Testis (tissue), 2 donors: ENCODE measurements at regions not wholly inside any gene's neighbourhood (a gene's known extent, or its start where the extent isn't known, plus 50 kb on each side); places are given as distances from the start of the nearest gene placed in this dataset.

Experiments used
- DNase-seq: peaks from one replicate; pipeline ENCODE4 v3.0.0-alpha.2; 2019
- H3K27ac ChIP-seq, 2 donors: fragments of 200-600 bp; sonication (generic); one replicate each; pipeline ENCODE4 v1.5.1; 2019
- H3K27me3 ChIP-seq: fragments of 200-600 bp; sonication (generic); one replicate; pipeline ENCODE4 v1.5.1; 2019
- H3K36me3 ChIP-seq: fragments of 200-600 bp; sonication (generic); one replicate; pipeline ENCODE4 v1.5.1; 2017; ENCODE audit warnings: low read depth; ENCODE audit errors: missing control alignments
- H3K4me1 ChIP-seq: fragments of 200-600 bp; sonication (generic); one replicate; pipeline ENCODE4 v1.5.1; 2019
- H3K4me3 ChIP-seq, 2 donors: fragments of 200-600 bp; sonication (generic); one replicate each; pipeline ENCODE4 v1.5.1; 2017 to 2019
- H3K9me3 ChIP-seq: fragments of 200-600 bp; sonication (generic); one replicate; pipeline ENCODE4 v1.5.1; 2017
- POLR2A ChIP-seq: fragments of 450-650 bp; IDR thresholded peaks from one replicate; pipeline ENCODE4 v1.6.1; 2017; ENCODE audit warnings: antibody characterized with exemption, mild to moderate bottlenecking, moderate library complexity
- WGBS, 2 donors: methylation state at CpG; one replicate each; pipeline ENCODE4 v1.1.5; 2018; 5-methylcytosine and 5-hydroxymethylcytosine counted together
- intact Hi-C: fragments of 100-400 bp; cut with DNase I; formaldehyde crosslinking; loops from one replicate; pipeline ENCODE4 v1.15.1; 2023; ENCODE audit warnings: low total_unique reads
- TF ChIP-seq, protein P1 (sequence below), 3 experiments: fragments of 450-650 bp in 2 of 3; fragments of 200-600 bp in 1 of 3; sonication (generic) in 1 of 3; IDR thresholded peaks; one replicate each; pipeline ENCODE4 v1.5.1; 2016 to 2019; ENCODE audit warnings: antibody characterized with exemption in 3 of 3, mild to moderate bottlenecking in 2 of 3, moderate library complexity in 1 of 3

DNA sequence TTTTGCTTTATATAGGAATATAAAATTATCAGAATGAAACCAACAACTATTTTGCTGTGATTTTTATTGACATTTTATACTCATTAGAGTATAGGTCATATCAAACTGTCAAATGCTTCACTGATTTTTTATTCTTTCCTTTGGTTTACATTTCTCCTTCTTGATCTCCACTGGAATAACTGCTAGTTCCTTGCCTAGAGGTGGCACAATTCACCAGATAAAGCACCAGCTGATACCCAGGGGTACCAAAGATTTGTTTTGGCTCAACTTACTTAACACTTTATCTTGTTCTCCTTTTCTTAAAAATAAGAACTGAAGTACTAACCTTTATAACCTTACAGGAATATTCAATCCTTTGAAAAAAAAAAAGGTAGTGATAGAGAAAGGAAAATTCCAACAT, 725.1 kb upstream of the CHORDC1 start:
- H3K27ac ChIP-seq, result no peak overlapping the region
- H3K36me3 ChIP-seq, result no peaks in the 10 kb centered on the region
- H3K4me3 ChIP-seq, result no peak overlapping the region
- DNase-seq, result no peak
- no peak for TF ChIP-seq POLR2A
- TF ChIP-seq, protein P1, sequence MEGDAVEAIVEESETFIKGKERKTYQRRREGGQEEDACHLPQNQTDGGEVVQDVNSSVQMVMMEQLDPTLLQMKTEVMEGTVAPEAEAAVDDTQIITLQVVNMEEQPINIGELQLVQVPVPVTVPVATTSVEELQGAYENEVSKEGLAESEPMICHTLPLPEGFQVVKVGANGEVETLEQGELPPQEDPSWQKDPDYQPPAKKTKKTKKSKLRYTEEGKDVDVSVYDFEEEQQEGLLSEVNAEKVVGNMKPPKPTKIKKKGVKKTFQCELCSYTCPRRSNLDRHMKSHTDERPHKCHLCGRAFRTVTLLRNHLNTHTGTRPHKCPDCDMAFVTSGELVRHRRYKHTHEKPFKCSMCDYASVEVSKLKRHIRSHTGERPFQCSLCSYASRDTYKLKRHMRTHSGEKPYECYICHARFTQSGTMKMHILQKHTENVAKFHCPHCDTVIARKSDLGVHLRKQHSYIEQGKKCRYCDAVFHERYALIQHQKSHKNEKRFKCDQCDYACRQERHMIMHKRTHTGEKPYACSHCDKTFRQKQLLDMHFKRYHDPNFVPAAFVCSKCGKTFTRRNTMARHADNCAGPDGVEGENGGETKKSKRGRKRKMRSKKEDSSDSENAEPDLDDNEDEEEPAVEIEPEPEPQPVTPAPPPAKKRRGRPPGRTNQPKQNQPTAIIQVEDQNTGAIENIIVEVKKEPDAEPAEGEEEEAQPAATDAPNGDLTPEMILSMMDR (IDR thresholded peaks at IDR 0.05), result no peak
- intact Hi-C loops, result no loop called here
- no peaks in the 10 kb centered on the region for H3K4me1 ChIP-seq
- no peaks in the 10 kb centered on the region for H3K9me3 ChIP-seq
- no peaks in the 10 kb centered on the region for H3K27me3 ChIP-seq

DNA sequence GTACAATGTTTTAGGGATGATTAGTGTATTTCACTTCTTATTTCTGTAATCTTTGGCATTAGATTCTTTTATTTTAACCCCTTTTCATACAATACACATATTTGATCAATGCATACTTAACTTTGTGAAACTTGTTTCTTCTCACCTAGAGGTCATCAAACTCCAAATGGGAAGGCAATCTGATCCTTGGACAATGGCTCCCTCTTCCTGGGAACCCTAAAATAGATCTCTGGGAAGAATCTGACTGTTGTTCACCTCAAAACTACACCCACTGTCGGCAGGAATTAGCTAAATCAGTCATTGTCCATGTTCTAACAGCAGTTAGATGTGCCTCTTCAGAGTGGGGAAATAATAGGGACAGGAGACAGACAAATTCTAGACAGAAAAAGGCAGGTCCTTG, 707.4 kb upstream of the CHORDC1 start:
- no peaks in the 10 kb centered on the region for H3K9me3 ChIP-seq
- no peak overlapping the region for H3K27ac ChIP-seq
- intact Hi-C loops, result no loop called here
- no peaks in the 10 kb centered on the region for H3K27me3 ChIP-seq
- no peaks in the 10 kb centered on the region for H3K36me3 ChIP-seq
- H3K4me1 ChIP-seq, result no peaks in the 10 kb centered on the region
- TF ChIP-seq, protein P1 (IDR thresholded peaks at IDR 0.05), result no peak
- no peak for TF ChIP-seq POLR2A
- DNase-seq, result no peak
- WGBS, 2 donors, result 74 to 93% methylated on average over 1 of the region's 1 CpG
- no peak overlapping the region for H3K4me3 ChIP-seq

DNA sequence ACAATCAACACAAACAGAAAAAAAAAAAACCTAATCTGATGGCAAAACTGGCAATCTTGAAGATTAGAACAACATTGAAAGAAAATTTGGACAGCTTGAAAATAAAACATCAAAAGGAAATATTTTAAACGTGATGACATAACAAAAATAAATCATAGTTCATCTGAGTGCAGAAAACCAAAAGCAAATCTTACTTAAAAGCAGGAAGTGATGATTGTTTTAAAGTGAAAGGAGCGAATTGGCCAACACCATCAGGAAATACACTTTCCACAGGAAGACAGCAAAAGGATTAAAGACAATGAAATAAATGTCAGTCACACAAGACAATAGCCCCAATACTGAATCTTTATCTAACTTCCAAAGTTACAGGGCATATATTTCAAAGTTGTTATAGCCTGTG, 696.5 kb upstream of the CHORDC1 start:
- no peaks in the 10 kb centered on the region for H3K4me1 ChIP-seq
- H3K27me3 ChIP-seq, result no peaks in the 10 kb centered on the region
- 46 to 54% methylated on average over 2 of the region's 2 CpGs for WGBS, 2 donors
- H3K36me3 ChIP-seq, result no peaks in the 10 kb centered on the region
- H3K9me3 ChIP-seq, result no peaks in the 10 kb centered on the region
- no peak for TF ChIP-seq POLR2A
- TF ChIP-seq, protein P1 (IDR thresholded peaks at IDR 0.05), result no peak
- no peak overlapping the region for H3K4me3 ChIP-seq
- intact Hi-C loops, result no loop called here
- no peak overlapping the region for H3K27ac ChIP-seq
- DNase-seq, result no peak

DNA sequence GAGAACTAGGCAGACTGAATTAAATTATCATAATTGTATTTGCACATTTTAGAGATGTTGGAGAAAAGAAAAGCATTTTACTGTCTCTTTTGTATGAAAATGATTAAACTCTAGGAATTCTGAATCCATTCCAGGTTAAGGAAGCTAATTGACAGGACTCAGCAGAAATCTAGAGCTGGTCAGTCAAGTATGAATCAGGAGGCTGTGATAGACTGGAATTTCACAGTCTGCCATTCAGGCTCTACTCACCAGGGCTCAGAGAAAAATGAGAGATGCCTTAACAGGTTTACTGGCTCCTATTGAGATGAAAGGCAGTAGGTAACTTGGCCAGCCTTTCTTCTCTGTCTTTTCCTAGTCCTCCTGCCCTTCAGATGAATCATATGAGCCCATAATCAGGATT, 693.9 kb upstream of the CHORDC1 start:
- TF ChIP-seq POLR2A, result no peak
- TF ChIP-seq, protein P1 (IDR thresholded peaks at IDR 0.05), result no peak
- H3K9me3 ChIP-seq, result no peaks in the 10 kb centered on the region
- DNase-seq, result no peak
- H3K36me3 ChIP-seq, result no peaks in the 10 kb centered on the region
- no peaks in the 10 kb centered on the region for H3K27me3 ChIP-seq
- no peaks in the 10 kb centered on the region for H3K4me1 ChIP-seq
- intact Hi-C loops, result no loop called here
- no peak overlapping the region for H3K27ac ChIP-seq
- H3K4me3 ChIP-seq, result no peak overlapping the region

DNA sequence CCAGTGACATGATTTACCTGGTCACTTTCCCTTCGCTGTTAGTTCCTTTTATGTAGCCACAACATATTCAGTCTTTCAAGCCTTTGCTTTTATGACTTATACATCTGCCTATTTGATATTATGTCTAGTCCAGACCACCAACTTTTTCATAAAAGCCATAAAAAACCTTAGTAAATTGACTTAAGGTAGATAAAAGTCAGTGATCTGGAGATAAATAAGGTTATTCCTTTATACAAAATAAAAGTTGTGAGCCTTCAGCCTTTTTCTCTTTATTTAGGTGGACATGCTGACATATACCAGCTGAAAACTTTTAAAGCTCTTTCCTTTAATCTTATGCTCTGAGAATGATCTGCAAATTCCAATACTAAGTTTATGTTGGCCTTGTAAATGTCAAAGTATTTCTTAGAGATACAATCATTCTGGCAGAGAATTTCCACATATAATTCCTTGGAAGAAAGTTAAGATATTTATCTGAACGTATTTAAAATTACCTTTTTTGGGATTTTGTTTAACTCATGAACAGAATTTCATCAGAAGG, 690.4 kb upstream of the CHORDC1 start:
- no peaks in the 10 kb centered on the region for H3K27me3 ChIP-seq
- no peaks in the 10 kb centered on the region for H3K4me1 ChIP-seq
- DNase-seq, result no peak
- no peak overlapping the region for H3K27ac ChIP-seq
- H3K36me3 ChIP-seq, result no peaks in the 10 kb centered on the region
- no peak overlapping the region for H3K4me3 ChIP-seq
- H3K9me3 ChIP-seq, result no peaks in the 10 kb centered on the region
- no peak for TF ChIP-seq POLR2A
- TF ChIP-seq, protein P1 (IDR thresholded peaks at IDR 0.05), result no peak
- WGBS, 2 donors, result 78 to 85% methylated on average over 2 of the region's 2 CpGs
- intact Hi-C loops, result no loop called here
